ENCODE measurements at regions not wholly inside any gene's neighbourhood (a gene's known extent, or its start where the extent isn't known, plus 50 kb on each side); places are given as distances from the start of the nearest gene placed in this dataset.

GRCh38 chr20:1784586-1784985, 110.6 kb upstream of the SIRPA start:
- no peak overlapping the region for H3K4me3 ChIP-seq (ENCODE audit: low read depth, low read length)
- no peak for DNase-seq (ENCODE audit: low read depth)

GRCh38 chr20:1783245-1783644, 112.0 kb upstream of the SIRPA start:
- H3K4me3 ChIP-seq (ENCODE audit: low read depth, low read length) = no peak overlapping the region
- TF ChIP-seq, protein P1, sequence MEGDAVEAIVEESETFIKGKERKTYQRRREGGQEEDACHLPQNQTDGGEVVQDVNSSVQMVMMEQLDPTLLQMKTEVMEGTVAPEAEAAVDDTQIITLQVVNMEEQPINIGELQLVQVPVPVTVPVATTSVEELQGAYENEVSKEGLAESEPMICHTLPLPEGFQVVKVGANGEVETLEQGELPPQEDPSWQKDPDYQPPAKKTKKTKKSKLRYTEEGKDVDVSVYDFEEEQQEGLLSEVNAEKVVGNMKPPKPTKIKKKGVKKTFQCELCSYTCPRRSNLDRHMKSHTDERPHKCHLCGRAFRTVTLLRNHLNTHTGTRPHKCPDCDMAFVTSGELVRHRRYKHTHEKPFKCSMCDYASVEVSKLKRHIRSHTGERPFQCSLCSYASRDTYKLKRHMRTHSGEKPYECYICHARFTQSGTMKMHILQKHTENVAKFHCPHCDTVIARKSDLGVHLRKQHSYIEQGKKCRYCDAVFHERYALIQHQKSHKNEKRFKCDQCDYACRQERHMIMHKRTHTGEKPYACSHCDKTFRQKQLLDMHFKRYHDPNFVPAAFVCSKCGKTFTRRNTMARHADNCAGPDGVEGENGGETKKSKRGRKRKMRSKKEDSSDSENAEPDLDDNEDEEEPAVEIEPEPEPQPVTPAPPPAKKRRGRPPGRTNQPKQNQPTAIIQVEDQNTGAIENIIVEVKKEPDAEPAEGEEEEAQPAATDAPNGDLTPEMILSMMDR (conservative IDR thresholded peaks at IDR 0.05; ENCODE audit: low read depth, low read length) = no peak
- DNase-seq (ENCODE audit: low read depth) = no peak

More at GRCh38 chr20:1784586-1784985, 110.6 kb upstream of the SIRPA start:
- TF ChIP-seq, protein P1 (conservative IDR thresholded peaks at IDR 0.05; ENCODE audit: low read depth, low read length) = no peak

- no peak for DNase-seq (ENCODE audit: low read depth)
- TF ChIP-seq, protein P1 (conservative IDR thresholded peaks at IDR 0.05; ENCODE audit: low read depth, low read length) = no peak
- H3K4me3 ChIP-seq (ENCODE audit: low read depth, low read length) = no peak overlapping the region
These were observed 113.0 kb upstream of the SIRPA start for GRCh38 chr20:1782181-1782580.

DNA sequence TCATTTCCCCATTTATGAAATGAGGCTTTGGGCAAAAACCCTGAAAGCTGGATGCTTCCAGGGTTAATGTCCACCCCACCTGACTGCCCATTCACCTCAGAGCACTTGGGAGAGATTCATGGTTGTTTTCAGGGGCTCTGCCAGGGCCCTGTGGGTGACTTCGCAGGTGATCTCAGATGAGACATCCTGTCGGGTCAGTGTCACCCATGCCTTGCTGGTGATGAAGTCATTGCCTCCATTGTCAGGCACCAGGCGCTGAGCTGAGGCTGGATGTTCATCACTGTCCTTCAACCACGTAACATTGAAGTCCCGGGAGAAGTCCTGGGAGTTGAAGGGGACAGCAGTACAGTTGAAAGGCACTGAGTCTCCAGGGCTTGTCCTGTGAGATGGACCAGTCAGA, 115.6 kb upstream of the SIRPA start:
- H3K4me3 ChIP-seq (ENCODE audit: low read depth, low read length) = no peak overlapping the region
- TF ChIP-seq, protein P1 (conservative IDR thresholded peaks at IDR 0.05; ENCODE audit: low read depth, low read length) = no peak
- DNase-seq (ENCODE audit: low read depth) = no peak

GRCh38 chr20:1778338-1778737, 116.9 kb upstream of the SIRPA start:
- no peak for DNase-seq (ENCODE audit: low read depth)
- H3K4me3 ChIP-seq (ENCODE audit: low read depth, low read length) = no peak overlapping the region
- TF ChIP-seq, protein P1 (conservative IDR thresholded peaks at IDR 0.05; ENCODE audit: low read depth, low read length) = no peak

GRCh38 chr20:1777476-1777820, 117.8 kb upstream of the SIRPA start:
- TF ChIP-seq, protein P1 (conservative IDR thresholded peaks at IDR 0.05; ENCODE audit: low read depth, low read length) = no peak
- no peak for DNase-seq (ENCODE audit: low read depth)
- H3K4me3 ChIP-seq (ENCODE audit: low read depth, low read length) = peak overlapping the region; percentile 58

DNA sequence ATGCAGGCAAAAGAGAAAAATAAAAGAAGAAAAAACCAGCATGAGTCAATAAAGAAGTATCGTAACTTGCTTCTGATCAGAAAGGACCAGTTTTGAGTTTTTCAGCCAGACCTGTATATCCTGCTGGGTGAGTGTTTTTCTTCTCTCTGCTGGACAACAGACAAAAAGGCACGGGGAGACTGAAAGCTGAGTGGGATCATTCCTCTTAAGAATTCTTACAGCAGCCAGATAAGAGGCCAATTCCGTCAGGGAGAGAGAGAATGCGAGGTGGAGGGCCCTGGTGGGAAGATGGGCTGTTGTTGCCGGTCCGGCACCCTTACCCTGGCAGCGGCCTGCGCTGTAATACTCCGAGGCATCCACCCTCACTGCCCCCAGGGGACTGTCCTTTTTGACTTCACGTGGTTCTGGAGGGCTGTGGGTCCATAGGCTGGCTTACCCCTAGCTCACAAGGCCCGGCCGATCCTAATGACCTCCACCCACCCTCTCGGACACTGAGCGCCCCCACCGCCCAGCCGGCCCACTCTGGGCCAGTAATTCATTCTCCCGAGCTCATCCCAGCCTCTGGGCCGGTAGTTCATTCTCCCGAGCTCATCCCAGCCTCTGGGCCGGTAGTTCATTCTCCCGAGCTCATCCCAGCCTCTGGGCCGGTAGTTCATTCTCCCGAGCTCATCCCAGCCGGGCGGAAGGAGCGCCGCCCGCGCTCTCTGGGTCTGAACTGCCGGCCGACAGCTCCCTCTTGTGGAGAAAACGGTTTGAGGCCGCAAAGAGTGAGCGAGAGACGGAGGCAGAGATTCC, 118.3 kb upstream of the SIRPA start:
- H3K4me3 ChIP-seq (ENCODE audit: low read depth, low read length) = peak overlapping the region; percentile 58
- TF ChIP-seq, protein P1 (conservative IDR thresholded peaks at IDR 0.05; ENCODE audit: low read depth, low read length) = peak; percentile 83
- DNase-seq (ENCODE audit: low read depth) = peak; percentile 93
